ENCODE measurements at regions not wholly inside any gene's neighbourhood (a gene's known extent, or its start where the extent isn't known, plus 50 kb on each side); places are given as distances from the start of the nearest gene placed in this dataset.

DNA sequence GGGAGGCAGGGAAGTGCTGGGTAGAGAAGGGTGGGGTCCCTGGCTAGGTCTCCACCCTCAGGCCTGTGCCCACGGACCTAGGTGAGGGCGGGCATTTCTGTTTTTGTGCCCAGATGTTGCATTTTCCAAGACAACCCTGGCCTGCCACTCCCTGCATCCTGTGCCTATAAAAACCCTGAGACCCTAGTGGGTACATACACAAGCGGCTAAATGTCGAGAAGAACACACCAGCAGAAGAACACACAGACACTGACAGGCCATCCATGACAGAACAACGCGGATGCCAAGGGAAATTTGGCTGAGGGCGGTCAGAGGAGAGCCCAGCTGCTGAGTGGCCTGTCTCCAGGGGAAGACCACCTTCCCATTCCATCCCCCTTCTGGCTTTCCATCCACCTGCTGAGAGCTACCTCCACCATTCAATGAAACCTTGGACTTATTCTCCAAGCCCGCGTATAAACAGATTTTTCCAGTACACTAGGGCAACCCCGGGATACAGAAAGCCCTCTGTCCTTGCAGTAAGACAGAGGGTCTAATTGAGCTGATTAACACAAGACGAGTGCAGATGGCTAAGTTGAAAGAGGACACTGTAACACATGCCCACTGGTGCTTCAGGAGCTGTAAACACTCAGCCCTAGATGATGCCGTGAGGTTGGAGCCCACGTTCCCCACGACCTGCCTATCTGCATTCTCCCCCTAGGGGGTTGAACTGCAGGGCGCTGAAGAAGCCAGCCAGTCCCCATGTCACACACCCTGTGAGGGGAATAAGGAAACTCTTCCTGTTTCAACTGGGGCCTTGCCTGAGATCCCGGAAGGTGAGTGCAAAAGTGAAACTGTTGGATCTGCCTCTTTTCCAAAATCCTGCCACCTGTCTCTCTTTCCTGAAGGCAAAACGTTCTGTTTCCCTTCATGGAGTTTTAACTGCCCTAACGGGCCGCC lies 147.2 kb upstream of the COX10 start:
- no peak for TF ChIP-seq YY1 (IDR thresholded peaks at IDR 0.05; ENCODE audit: low read depth)
- no peak for TF ChIP-seq EGR1 (IDR thresholded peaks at IDR 0.05)
- TF ChIP-seq TCF12 (IDR thresholded peaks at IDR 0.05; ENCODE audit: low read depth): no peak
- TF ChIP-seq, protein P1, sequence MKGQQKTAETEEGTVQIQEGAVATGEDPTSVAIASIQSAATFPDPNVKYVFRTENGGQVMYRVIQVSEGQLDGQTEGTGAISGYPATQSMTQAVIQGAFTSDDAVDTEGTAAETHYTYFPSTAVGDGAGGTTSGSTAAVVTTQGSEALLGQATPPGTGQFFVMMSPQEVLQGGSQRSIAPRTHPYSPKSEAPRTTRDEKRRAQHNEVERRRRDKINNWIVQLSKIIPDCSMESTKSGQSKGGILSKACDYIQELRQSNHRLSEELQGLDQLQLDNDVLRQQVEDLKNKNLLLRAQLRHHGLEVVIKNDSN (IDR thresholded peaks at IDR 0.05): no peak
- TF ChIP-seq CREB1 (IDR thresholded peaks at IDR 0.05; ENCODE audit: low read depth): no peak
- no peak for TF ChIP-seq TEAD4 (IDR thresholded peaks at IDR 0.05)
- TF ChIP-seq, protein P2, sequence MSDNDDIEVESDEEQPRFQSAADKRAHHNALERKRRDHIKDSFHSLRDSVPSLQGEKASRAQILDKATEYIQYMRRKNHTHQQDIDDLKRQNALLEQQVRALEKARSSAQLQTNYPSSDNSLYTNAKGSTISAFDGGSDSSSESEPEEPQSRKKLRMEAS (IDR thresholded peaks at IDR 0.05): no peak
- no peak for TF ChIP-seq NFIC (IDR thresholded peaks at IDR 0.05)

DNA sequence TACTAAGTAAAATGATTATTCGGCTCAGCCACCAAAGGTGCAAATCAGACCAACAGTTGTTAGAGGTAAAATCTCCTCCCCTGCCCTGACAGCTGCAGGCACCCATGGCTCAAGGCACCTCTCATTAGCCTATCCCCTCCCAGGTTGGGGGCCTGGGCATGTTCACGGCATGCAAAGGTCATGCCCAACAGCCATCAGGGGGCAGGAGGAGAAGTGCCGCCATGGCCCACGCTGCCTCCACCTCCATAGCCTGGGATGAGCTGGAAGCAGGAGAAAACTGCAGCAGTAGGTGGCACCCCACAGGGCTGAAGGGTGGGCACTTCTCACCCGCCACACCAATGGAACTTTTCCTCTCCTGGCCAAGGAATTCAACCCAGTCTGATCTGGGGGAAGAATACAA lies 146.4 kb upstream of the COX10 start:
- TF ChIP-seq CEBPB (IDR thresholded peaks at IDR 0.05): no peak
- TF ChIP-seq RAD21 (IDR thresholded peaks at IDR 0.05; ENCODE audit: low read depth): no peak
- TF ChIP-seq, protein P3, sequence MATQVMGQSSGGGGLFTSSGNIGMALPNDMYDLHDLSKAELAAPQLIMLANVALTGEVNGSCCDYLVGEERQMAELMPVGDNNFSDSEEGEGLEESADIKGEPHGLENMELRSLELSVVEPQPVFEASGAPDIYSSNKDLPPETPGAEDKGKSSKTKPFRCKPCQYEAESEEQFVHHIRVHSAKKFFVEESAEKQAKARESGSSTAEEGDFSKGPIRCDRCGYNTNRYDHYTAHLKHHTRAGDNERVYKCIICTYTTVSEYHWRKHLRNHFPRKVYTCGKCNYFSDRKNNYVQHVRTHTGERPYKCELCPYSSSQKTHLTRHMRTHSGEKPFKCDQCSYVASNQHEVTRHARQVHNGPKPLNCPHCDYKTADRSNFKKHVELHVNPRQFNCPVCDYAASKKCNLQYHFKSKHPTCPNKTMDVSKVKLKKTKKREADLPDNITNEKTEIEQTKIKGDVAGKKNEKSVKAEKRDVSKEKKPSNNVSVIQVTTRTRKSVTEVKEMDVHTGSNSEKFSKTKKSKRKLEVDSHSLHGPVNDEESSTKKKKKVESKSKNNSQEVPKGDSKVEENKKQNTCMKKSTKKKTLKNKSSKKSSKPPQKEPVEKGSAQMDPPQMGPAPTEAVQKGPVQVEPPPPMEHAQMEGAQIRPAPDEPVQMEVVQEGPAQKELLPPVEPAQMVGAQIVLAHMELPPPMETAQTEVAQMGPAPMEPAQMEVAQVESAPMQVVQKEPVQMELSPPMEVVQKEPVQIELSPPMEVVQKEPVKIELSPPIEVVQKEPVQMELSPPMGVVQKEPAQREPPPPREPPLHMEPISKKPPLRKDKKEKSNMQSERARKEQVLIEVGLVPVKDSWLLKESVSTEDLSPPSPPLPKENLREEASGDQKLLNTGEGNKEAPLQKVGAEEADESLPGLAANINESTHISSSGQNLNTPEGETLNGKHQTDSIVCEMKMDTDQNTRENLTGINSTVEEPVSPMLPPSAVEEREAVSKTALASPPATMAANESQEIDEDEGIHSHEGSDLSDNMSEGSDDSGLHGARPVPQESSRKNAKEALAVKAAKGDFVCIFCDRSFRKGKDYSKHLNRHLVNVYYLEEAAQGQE (IDR thresholded peaks at IDR 0.05; ENCODE audit: low read depth): no peak
- TF ChIP-seq, protein P1 (IDR thresholded peaks at IDR 0.05): no peak
- no peak for TF ChIP-seq ZBTB7A (IDR thresholded peaks at IDR 0.05; ENCODE audit: low read depth)
- TF ChIP-seq EGR1 (IDR thresholded peaks at IDR 0.05): no peak
- no peak for TF ChIP-seq CREB1 (IDR thresholded peaks at IDR 0.05; ENCODE audit: low read depth)
- no peak for TF ChIP-seq TAF1 (IDR thresholded peaks at IDR 0.05; ENCODE audit: low read depth)
- no peak for TF ChIP-seq TEAD4 (IDR thresholded peaks at IDR 0.05)
- TF ChIP-seq FOXM1 (IDR thresholded peaks at IDR 0.05; ENCODE audit: borderline replicate concordance, low read depth): no peak
- TF ChIP-seq EP300 (IDR thresholded peaks at IDR 0.05; ENCODE audit: borderline replicate concordance): no peak
- TF ChIP-seq, protein P2 (IDR thresholded peaks at IDR 0.05): no peak
- TF ChIP-seq NFIC (IDR thresholded peaks at IDR 0.05): no peak
- no peak for TF ChIP-seq TCF12 (IDR thresholded peaks at IDR 0.05; ENCODE audit: low read depth)
- TF ChIP-seq YY1 (IDR thresholded peaks at IDR 0.05; ENCODE audit: low read depth): no peak

DNA sequence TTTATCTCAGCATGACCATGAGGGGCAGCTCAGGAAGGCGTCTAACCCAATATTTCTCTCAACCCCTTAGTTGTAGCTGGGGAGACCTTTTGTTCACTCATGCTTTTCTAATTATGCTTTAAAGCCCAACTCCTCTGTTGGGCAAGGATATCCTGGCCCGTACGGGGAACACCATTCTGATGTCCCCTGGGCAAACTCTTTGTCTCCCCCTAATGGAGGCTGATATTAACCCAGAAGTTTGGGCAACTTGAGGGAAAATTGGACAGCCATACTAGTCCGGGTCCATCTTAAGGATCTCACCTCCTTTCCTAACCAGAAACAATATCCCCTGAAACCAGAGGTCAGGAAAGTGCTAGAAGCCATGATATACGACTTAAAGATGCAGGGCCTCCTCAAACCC lies 143.7 kb upstream of the COX10 start:
- TF ChIP-seq TCF12 (IDR thresholded peaks at IDR 0.05; ENCODE audit: low read depth): no peak
- TF ChIP-seq RAD21 (IDR thresholded peaks at IDR 0.05; ENCODE audit: low read depth): peak; percentile 4; the same call in 1 of the 2 replicates

DNA sequence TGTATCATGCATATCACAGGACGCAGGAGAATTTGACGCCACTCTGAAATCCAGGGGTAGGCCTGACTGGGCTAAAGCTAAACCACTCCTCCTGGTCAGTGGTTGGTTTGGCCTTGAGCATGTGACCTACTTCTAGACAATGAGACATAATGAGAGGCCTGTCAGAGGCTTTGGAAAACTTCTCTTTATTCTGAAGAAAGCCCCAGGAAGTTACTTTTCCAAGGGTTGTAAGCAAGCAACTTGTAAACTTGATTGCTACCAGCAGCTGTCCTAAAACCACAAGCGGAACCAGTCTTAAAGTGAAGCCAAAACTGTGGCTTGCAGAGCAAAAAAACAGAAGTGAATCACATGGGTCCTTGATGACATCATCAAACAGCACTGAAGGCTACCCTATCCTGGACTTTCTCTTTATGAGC lies 138.2 kb upstream of the COX10 start:
- TF ChIP-seq YY1 (IDR thresholded peaks at IDR 0.05; ENCODE audit: low read depth) (no peak), RAD21 (IDR thresholded peaks at IDR 0.05; ENCODE audit: low read depth) (no peak), TCF12 (IDR thresholded peaks at IDR 0.05; ENCODE audit: low read depth) (no peak), EGR1 (IDR thresholded peaks at IDR 0.05) (no peak), CEBPB (IDR thresholded peaks at IDR 0.05) (no peak)

DNA sequence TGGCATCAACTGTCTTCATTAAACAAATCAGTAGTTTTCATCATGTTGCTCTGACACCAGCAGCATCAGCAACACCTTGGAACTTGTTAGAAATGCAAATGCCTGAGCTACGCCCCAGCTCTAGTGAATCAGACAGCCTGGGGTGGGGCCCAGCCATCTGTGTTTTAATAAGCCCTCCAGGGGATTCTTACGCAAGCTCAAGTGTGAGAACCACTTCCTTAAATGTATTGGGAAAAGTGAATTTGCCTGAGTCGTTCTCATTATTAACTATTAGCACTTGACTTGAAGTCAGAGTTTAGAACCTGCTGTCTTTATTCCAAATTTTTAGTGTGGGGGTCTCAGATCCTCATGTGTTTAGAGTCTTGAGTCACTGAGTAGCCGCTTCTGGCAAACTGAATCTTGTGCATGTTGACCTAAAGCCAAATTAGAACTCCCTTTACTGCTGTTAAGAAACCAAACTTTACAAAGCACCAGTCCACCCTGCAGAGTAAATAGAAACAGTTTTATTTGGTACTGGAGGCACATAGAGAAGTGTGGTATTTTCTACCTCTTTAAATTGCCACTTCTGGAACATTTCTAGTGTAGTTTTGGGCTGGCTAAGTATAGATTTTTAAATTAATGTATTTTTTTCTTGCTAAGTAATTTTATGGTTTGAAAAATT lies 137.4 kb upstream of the COX10 start:
- TF ChIP-seq ZBTB7A (IDR thresholded peaks at IDR 0.05; ENCODE audit: low read depth) (no peak), RAD21 (IDR thresholded peaks at IDR 0.05; ENCODE audit: low read depth) (no peak), NFIC (IDR thresholded peaks at IDR 0.05) (no peak), YY1 (IDR thresholded peaks at IDR 0.05; ENCODE audit: low read depth) (no peak), EGR1 (IDR thresholded peaks at IDR 0.05) (no peak), TCF12 (IDR thresholded peaks at IDR 0.05; ENCODE audit: low read depth) (no peak), CEBPB (IDR thresholded peaks at IDR 0.05) (no peak), TEAD4 (IDR thresholded peaks at IDR 0.05) (no peak), CREB1 (IDR thresholded peaks at IDR 0.05; ENCODE audit: low read depth) (no peak)
- TF ChIP-seq, protein P1 (IDR thresholded peaks at IDR 0.05): no peak

DNA sequence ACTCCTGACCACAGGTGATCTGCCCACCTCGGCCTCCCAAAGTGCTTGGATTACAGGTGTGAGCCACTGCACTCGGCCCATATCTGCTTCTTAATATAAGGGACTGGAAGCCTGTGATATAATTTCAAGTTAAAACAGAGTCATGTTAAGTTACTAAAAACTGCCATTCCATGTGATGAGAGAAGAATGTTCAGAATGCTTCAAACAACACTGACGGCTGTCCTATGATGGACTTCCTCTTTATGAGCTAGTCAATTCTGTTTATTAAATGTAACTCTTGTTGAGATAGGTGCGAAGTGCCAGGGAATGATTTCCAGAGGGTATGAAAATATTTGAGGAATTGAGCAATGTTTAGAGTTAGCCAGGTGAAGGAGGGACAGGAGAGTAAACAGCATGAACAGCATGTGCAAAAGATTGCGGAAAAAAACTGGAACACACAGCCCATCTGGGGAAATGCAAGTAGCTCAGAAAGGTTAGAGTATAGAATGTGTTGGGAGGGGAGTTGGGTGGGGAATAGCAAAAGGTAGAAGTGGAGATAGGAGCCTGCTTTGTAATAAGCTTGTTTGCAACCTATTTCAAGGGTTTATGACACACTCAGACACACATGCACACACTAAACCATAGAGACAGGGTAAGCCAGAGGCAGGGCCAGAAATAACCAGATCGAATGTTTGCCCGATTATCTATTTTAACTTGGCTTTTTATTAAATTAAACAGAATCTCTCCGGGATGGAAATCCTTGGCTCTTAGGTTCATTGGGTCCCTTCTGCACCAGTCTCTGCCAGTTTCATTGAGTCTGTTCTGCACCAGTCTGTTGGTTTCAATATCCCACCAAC lies 135.6 kb upstream of the COX10 start:
- TF ChIP-seq, protein P1 (IDR thresholded peaks at IDR 0.05): no peak
- TF ChIP-seq, protein P3 (IDR thresholded peaks at IDR 0.05; ENCODE audit: low read depth): no peak
- TF ChIP-seq CREB1 (IDR thresholded peaks at IDR 0.05; ENCODE audit: low read depth): no peak
- TF ChIP-seq YY1 (IDR thresholded peaks at IDR 0.05; ENCODE audit: low read depth): no peak
- TF ChIP-seq RAD21 (IDR thresholded peaks at IDR 0.05; ENCODE audit: low read depth): no peak
- TF ChIP-seq, protein P2 (IDR thresholded peaks at IDR 0.05): no peak
- TF ChIP-seq NFIC (IDR thresholded peaks at IDR 0.05): no peak
- TF ChIP-seq TEAD4 (IDR thresholded peaks at IDR 0.05): no peak
- TF ChIP-seq CEBPB (IDR thresholded peaks at IDR 0.05): no peak
- TF ChIP-seq TCF12 (IDR thresholded peaks at IDR 0.05; ENCODE audit: low read depth): no peak
- TF ChIP-seq EP300 (IDR thresholded peaks at IDR 0.05; ENCODE audit: borderline replicate concordance): no peak
- no peak for TF ChIP-seq ZBTB7A (IDR thresholded peaks at IDR 0.05; ENCODE audit: low read depth)
- TF ChIP-seq FOXM1 (IDR thresholded peaks at IDR 0.05; ENCODE audit: borderline replicate concordance, low read depth): no peak
- TF ChIP-seq EGR1 (IDR thresholded peaks at IDR 0.05): no peak
- no peak for TF ChIP-seq TAF1 (IDR thresholded peaks at IDR 0.05; ENCODE audit: low read depth)
